GM19025 (cell line): ENCODE measurements at regions not wholly inside any gene's neighbourhood (a gene's known extent, or its start where the extent isn't known, plus 50 kb on each side); places are given as distances from the start of the nearest gene placed in this dataset.
"Not testable (repeated sequence)": the region's sequence is repeated elsewhere in the genome, so short reads cannot be mapped to it uniquely, and the experiment has no call there.

ENCODE experiments used
- ATAC-seq: cut with Tn5 transposase; IDR thresholded peaks from one replicate; pipeline ENCODE4 v1.9.1; 2021; ENCODE audit warnings: mild to moderate bottlenecking, low read depth, moderate library complexity; ENCODE audit not compliant: unreplicated experiment

- ATAC-seq = not testable (repeated sequence)
These were observed 130.1 kb upstream of the FRG1 start for GRCh38 chr4:189810318-189811181.

GRCh38 chr4:189815404-189816192, 125.1 kb upstream of the FRG1 start:
- no peak for ATAC-seq

GRCh38 chr4:189822326-189822725, 118.3 kb upstream of the FRG1 start:
- ATAC-seq = no peak

GRCh38 chr4:189823591-189823990, 117.1 kb upstream of the FRG1 start:
- ATAC-seq = no peak

GRCh38 chr4:189825466-189825865, 115.2 kb upstream of the FRG1 start:
- ATAC-seq = no peak

- ATAC-seq = no peak
These were observed 114.0 kb upstream of the FRG1 start for GRCh38 chr4:189826657-189827056.

GRCh38 chr4:189828081-189828697, 112.5 kb upstream of the FRG1 start:
- no peak for ATAC-seq

- ATAC-seq = no peak
These were observed 108.1 kb upstream of the FRG1 start for GRCh38 chr4:189832528-189832927.

- no peak for ATAC-seq
These were observed 106.1 kb upstream of the FRG1 start for GRCh38 chr4:189834616-189835015.

GRCh38 chr4:189835505-189835904, 105.2 kb upstream of the FRG1 start:
- ATAC-seq = no peak

- ATAC-seq = no peak
These were observed 103.2 kb upstream of the FRG1 start for GRCh38 chr4:189837471-189837870.

- no peak for ATAC-seq
These were observed 101.7 kb upstream of the FRG1 start for GRCh38 chr4:189838821-189839497.

- ATAC-seq = no peak
These were observed 100.3 kb upstream of the FRG1 start for GRCh38 chr4:189840356-189840755.

GRCh38 chr4:189843413-189844009, 97.2 kb upstream of the FRG1 start:
- no peak for ATAC-seq

- ATAC-seq = no peak
These were observed 95.4 kb upstream of the FRG1 start for GRCh38 chr4:189845145-189845846.

GRCh38 chr4:189846094-189846493, 94.6 kb upstream of the FRG1 start:
- not testable (repeated sequence) for ATAC-seq

GRCh38 chr4:189846608-189847007, 94.1 kb upstream of the FRG1 start:
- ATAC-seq = not testable (repeated sequence)

- ATAC-seq = not testable (repeated sequence)
These were observed 92.0 kb upstream of the FRG1 start for GRCh38 chr4:189848672-189849071.

GRCh38 chr4:189850239-189850856, 90.3 kb upstream of the FRG1 start:
- peak; percentile 73 for ATAC-seq
